Suprapubic skin (tissue), 4 donors: ENCODE measurements at regions not wholly inside any gene's neighbourhood (a gene's known extent, or its start where the extent isn't known, plus 50 kb on each side); places are given as distances from the start of the nearest gene placed in this dataset.

Source experiments
- CTCF ChIP-seq, 2 donors: fragments of 200-600 bp in 1 of 2; fragments of 450-650 bp in 1 of 2; sonication (generic) in 1 of 2; IDR thresholded peaks; one replicate each; pipeline ENCODE4 v1.5.1; 2016 to 2019; ENCODE audit warnings: antibody characterized with exemption in 2 of 2, mild to moderate bottlenecking in 1 of 2, moderate library complexity in 1 of 2
- EP300 ChIP-seq: sonication (generic); formaldehyde crosslinking; IDR thresholded peaks from one replicate; pipeline ENCODE4 v1.6.1; 2017; ENCODE audit warnings: antibody characterized with exemption
- POLR2A ChIP-seq, 2 donors: fragments of 450-650 bp; IDR thresholded peaks; one replicate each; pipeline ENCODE4 v1.6.1; 2017; ENCODE audit warnings: antibody characterized with exemption in 2 of 2, mild to moderate bottlenecking in 2 of 2, moderate library complexity in 2 of 2
- POLR2AphosphoS5 ChIP-seq, 3 donors: sonication (generic); formaldehyde crosslinking; IDR thresholded peaks; one replicate each; pipeline ENCODE4 v1.6.1; 2017; ENCODE audit warnings: antibody characterized with exemption in 3 of 3

- no peak for TF ChIP-seq POLR2A (IDR thresholded peaks at IDR 0.05)
- no peak for TF ChIP-seq CTCF (IDR thresholded peaks at IDR 0.05)
- TF ChIP-seq POLR2AphosphoS5 (IDR thresholded peaks at IDR 0.05) = no peak
- no peak for TF ChIP-seq EP300
Observed at GRCh38 chr19:28522545-28522922, 690.4 kb downstream of the UQCRFS1 start.
